22Rv1 (cell line): ENCODE measurements at regions not wholly inside any gene's neighbourhood (a gene's known extent, or its start where the extent isn't known, plus 50 kb on each side); places are given as distances from the start of the nearest gene placed in this dataset.

Experiments used
- ZFX ChIP-seq: fragments of 450-650 bp; IDR thresholded peaks from 2 replicates; pipeline ENCODE4 v1.6.1; 2017; ENCODE audit warnings: antibody characterized with exemption, borderline replicate concordance
- TF ChIP-seq, protein P1 (sequence below): fragments of 450-650 bp; IDR thresholded peaks from 2 replicates; pipeline ENCODE4 v1.5.1; 2017; ENCODE audit warnings: mild to moderate bottlenecking

DNA sequence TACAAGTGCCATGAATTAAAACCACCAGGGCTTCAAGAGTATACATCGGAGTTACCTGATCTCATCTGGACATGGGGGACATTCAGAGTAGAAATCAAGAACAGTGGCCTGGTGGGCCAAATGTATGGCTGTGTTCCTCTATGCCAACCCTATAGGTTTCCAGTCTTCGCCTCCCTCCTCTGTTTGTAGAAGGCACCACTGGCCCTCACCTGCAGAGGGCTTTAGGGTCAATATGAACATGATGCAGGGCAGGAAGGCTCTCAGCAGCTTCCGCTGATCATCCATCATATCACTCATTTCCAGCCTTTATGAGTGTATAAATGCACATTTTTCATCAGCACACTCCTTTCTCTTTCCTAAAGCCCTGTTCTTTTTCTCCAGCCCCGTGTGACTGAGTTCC is 555.5 kb upstream of the BRINP1 start:
- TF ChIP-seq, protein P1, sequence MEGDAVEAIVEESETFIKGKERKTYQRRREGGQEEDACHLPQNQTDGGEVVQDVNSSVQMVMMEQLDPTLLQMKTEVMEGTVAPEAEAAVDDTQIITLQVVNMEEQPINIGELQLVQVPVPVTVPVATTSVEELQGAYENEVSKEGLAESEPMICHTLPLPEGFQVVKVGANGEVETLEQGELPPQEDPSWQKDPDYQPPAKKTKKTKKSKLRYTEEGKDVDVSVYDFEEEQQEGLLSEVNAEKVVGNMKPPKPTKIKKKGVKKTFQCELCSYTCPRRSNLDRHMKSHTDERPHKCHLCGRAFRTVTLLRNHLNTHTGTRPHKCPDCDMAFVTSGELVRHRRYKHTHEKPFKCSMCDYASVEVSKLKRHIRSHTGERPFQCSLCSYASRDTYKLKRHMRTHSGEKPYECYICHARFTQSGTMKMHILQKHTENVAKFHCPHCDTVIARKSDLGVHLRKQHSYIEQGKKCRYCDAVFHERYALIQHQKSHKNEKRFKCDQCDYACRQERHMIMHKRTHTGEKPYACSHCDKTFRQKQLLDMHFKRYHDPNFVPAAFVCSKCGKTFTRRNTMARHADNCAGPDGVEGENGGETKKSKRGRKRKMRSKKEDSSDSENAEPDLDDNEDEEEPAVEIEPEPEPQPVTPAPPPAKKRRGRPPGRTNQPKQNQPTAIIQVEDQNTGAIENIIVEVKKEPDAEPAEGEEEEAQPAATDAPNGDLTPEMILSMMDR: peak; percentile 42
- TF ChIP-seq ZFX: no peak
